GM23338 (cell line): ENCODE measurements at regions not wholly inside any gene's neighbourhood (a gene's known extent, or its start where the extent isn't known, plus 50 kb on each side); places are given as distances from the start of the nearest gene placed in this dataset.

Source experiments
- ATAC-seq: fragments of 200-7000 bp; cut with Tn5 transposase; 3 replicates; pipeline ENCODE4 v1.9.1; 2020
- DNase-seq: peaks from one replicate; pipeline ENCODE4 v3.0.0-alpha.2; 2015; ENCODE audit warnings: low spot score
- H2AFZ ChIP-seq: fragments of 200-600 bp; sonication (generic); 2 replicates; pipeline ENCODE4 v1.8.0; 2016; ENCODE audit warnings: antibody characterized with exemption, mild to moderate bottlenecking, moderate library complexity
- H3F3A ChIP-seq: fragments of 200-600 bp; sonication (generic); replicated peaks from 2 replicates; pipeline ENCODE4 v1.8.0; 2017; ENCODE audit warnings: antibody characterized with exemption, mixed run types, low read depth
- H3K27ac ChIP-seq: fragments of 200-600 bp; sonication (generic); 2 replicates; pipeline ENCODE4 v1.6.1; 2016; ENCODE audit warnings: low read depth
- H3K27me3 ChIP-seq: fragments of 200-600 bp; sonication (generic); 2 replicates; pipeline ENCODE4 v1.8.0; 2016; ENCODE audit warnings: mild to moderate bottlenecking, mixed run types, moderate library complexity; ENCODE audit not compliant: insufficient read depth
- H3K36me3 ChIP-seq: fragments of 200-600 bp; sonication (generic); 2 replicates; pipeline ENCODE4 v1.8.0; 2016; ENCODE audit warnings: mild to moderate bottlenecking; ENCODE audit not compliant: insufficient read depth
- H3K4me1 ChIP-seq: fragments of 200-600 bp; sonication (generic); 2 replicates; pipeline ENCODE4 v1.8.0; 2016; ENCODE audit warnings: mild to moderate bottlenecking, moderate library complexity; ENCODE audit not compliant: insufficient read depth
- H3K4me2 ChIP-seq: fragments of 200-600 bp; sonication (generic); 2 replicates; pipeline ENCODE4 v1.7.1; 2017; ENCODE audit warnings: mixed run types
- H3K4me3 ChIP-seq: fragments of 200-600 bp; sonication (generic); 2 replicates; pipeline ENCODE4 v1.6.1; 2016; ENCODE audit warnings: mixed run types
- H3K79me2 ChIP-seq: fragments of 200-600 bp; sonication (generic); replicated peaks from 2 replicates; pipeline ENCODE4 v1.8.0; 2017; ENCODE audit warnings: mild to moderate bottlenecking; ENCODE audit not compliant: insufficient read depth
- H3K9me2 ChIP-seq: fragments of 200-600 bp; sonication (generic); 2 replicates; pipeline ENCODE4 v1.8.0; 2017; ENCODE audit not compliant: insufficient read depth
- H4K20me1 ChIP-seq: fragments of 200-600 bp; sonication (generic); replicated peaks from 2 replicates; pipeline ENCODE4 v1.8.0; 2017; ENCODE audit warnings: mild to moderate bottlenecking; ENCODE audit not compliant: insufficient read depth
- H3K27ac Mint-ChIP-seq: 2 replicates; pipeline ENCODE4 v1.8.0; 2020; ENCODE audit warnings: inconsistent platforms, mild to moderate bottlenecking, moderate library complexity, mixed read lengths
- H3K27me3 Mint-ChIP-seq: 3 replicates; pipeline ENCODE4 v1.8.0; 2022; ENCODE audit warnings: low read depth, mild to moderate bottlenecking, moderate library complexity, mixed read lengths, inconsistent platforms; ENCODE audit not compliant: insufficient read depth, poor library complexity
- H3K36me3 Mint-ChIP-seq: 3 replicates; pipeline ENCODE4 v1.8.0; 2021; ENCODE audit warnings: low read depth, mild to moderate bottlenecking, inconsistent platforms, moderate library complexity, mixed read lengths
- H3K4me1 Mint-ChIP-seq: 3 replicates; pipeline ENCODE4 v1.8.0; 2020; ENCODE audit warnings: mild to moderate bottlenecking, inconsistent platforms, mixed read lengths
- H3K4me3 Mint-ChIP-seq: 3 replicates; pipeline ENCODE4 v1.8.0; 2021; ENCODE audit warnings: moderate library complexity, mild to moderate bottlenecking, inconsistent platforms, mixed read lengths
- H3K9me3 Mint-ChIP-seq: 3 replicates; pipeline ENCODE4 v1.8.0; 2020; ENCODE audit warnings: moderate library complexity, mild to moderate bottlenecking, inconsistent platforms, mixed read lengths
- CTCF ChIP-seq, 2 experiments: fragments of 200-600 bp in 1 of 2; sonication (generic) in 1 of 2; conservative IDR thresholded peaks; 2 replicates each; pipeline versions ENCODE4 v1.5.1 to v1.6.1; 2016 to 2017; ENCODE audit warnings: antibody characterized with exemption in 2 of 2, low read depth in 2 of 2, mild to moderate bottlenecking in 2 of 2, moderate library complexity in 1 of 2
- ETS1 ChIP-seq: IDR thresholded peaks from 2 replicates; pipeline ENCODE4 v1.6.1; 2016; ENCODE audit warnings: antibody characterized with exemption
- EZH2 ChIP-seq: fragments of 200-600 bp; sonication (generic); IDR thresholded peaks from one replicate; pipeline ENCODE4 v1.8.0; 2017; ENCODE audit warnings: antibody characterized with exemption, mild to moderate bottlenecking, low read depth; ENCODE audit not compliant: unreplicated experiment
- JUNB ChIP-seq: IDR thresholded peaks from one replicate; pipeline ENCODE4 v1.6.1; 2016; ENCODE audit warnings: antibody characterized with exemption; ENCODE audit not compliant: unreplicated experiment
- NANOG ChIP-seq: IDR thresholded peaks from 2 replicates; pipeline ENCODE4 v1.6.1; 2016; ENCODE audit warnings: antibody characterized with exemption, borderline replicate concordance
- POLR2AphosphoS5 ChIP-seq: IDR thresholded peaks from 2 replicates; pipeline ENCODE4 v1.6.1; 2016; ENCODE audit warnings: antibody characterized with exemption, low read depth
- STAT1 ChIP-seq: IDR thresholded peaks from one replicate; pipeline ENCODE4 v1.6.1; 2016; ENCODE audit warnings: antibody characterized with exemption; ENCODE audit not compliant: unreplicated experiment
- ZNF331 ChIP-seq: fragments of 250-450 bp; sonication (Bioruptor Pico); IDR thresholded peaks from 2 replicates; pipeline ENCODE4 v1.5.0; 2020; ENCODE audit warnings: low read depth, mild to moderate bottlenecking, moderate library complexity
- ZNF462 ChIP-seq: fragments of 250-450 bp; sonication (Bioruptor Pico); IDR thresholded peaks from 2 replicates; pipeline ENCODE4 v1.5.0; 2020; ENCODE audit warnings: mild to moderate bottlenecking, moderate library complexity

- no peaks in the 10 kb centered on the region for H3K36me3 ChIP-seq
- no peaks in the 10 kb centered on the region for H3K36me3 Mint-ChIP-seq
- DNase-seq (peak; percentile 29), ATAC-seq (no peak)
- peaks cover 63% of the 10 kb centered on the region for H3K4me1 Mint-ChIP-seq
- no peaks in the 10 kb centered on the region for H4K20me1 ChIP-seq
- 0 out of 2 replicates have a peak, but pooled peaks cover 5% of the 10 kb centered on the region for H3K27me3 ChIP-seq
- peak overlapping the region; percentile 86 for H3K4me2 ChIP-seq
- H3K79me2 ChIP-seq, result no peaks in the 10 kb centered on the region
- H2AFZ ChIP-seq, result no peak overlapping the region
- peaks cover 58% of the 10 kb centered on the region for H3K4me1 ChIP-seq
- TF ChIP-seq NANOG (no peak), ZNF331 (CRISPR knock-in tag) (no peak), JUNB (no peak), EZH2 (no peak), CTCF (conservative IDR thresholded peaks at IDR 0.05; ENCODE audit: low read depth in 2 of 2) (no peak), POLR2AphosphoS5 (no peak), STAT1 (no peak), ETS1 (no peak), ZNF462 (CRISPR knock-in tag) (no peak)
- peaks cover 15% of the 10 kb centered on the region for H3K27me3 Mint-ChIP-seq
- no peaks in the 10 kb centered on the region for H3K9me3 Mint-ChIP-seq
- no peak overlapping the region for H3K27ac Mint-ChIP-seq
- no peak overlapping the region for H3K27ac ChIP-seq
- H3K9me2 ChIP-seq, result no peaks in the 10 kb centered on the region
- peak overlapping the region; percentile 75 for H3K4me3 ChIP-seq
- peak overlapping the region; percentile 72; the same call in 2 of the 3 replicates for H3K4me3 Mint-ChIP-seq
- H3F3A ChIP-seq, result no peaks in the 10 kb centered on the region; the same call in 1 of the 2 replicates
Observed at GRCh38 chr13:106916329-106916976, 348.5 kb upstream of the ARGLU1 start.
